Panc1 (cell line): ENCODE measurements at regions not wholly inside any gene's neighbourhood (a gene's known extent, or its start where the extent isn't known, plus 50 kb on each side); places are given as distances from the start of the nearest gene placed in this dataset.

Experiments used
- ATAC-seq: fragments of 200-7000 bp; cut with Tn5 transposase; 2 replicates; pipeline ENCODE4 v1.9.1; 2020; ENCODE audit warnings: mild to moderate bottlenecking, moderate library complexity
- BruUV-seq: library from RNA; stranded (reverse); fragments of 400-500 nt; replicated peaks from 2 replicates; lab custom pipeline; 2021; lab: Mats Ljungman, UMichigan
- CTCF ChIA-PET: fragments of 300-600 bp; sonication (Branson Sonifier 250); formaldehyde crosslinking; loops from one replicate; lab custom pipeline; 2022; ENCODE audit warnings: antibody characterized with exemption; lab: Charles Lee
- POLR2A ChIA-PET: fragments of 300-600 bp; sonication (Branson Sonifier 250); formaldehyde crosslinking; loops from one replicate; lab custom pipeline; 2022; ENCODE audit warnings: antibody characterized with exemption; lab: Charles Lee
- DNase-seq: peaks from one replicate; pipeline ENCODE4 v3.0.0-alpha.2; 2010; ENCODE audit warnings: low read depth, low spot score
- H3K27ac ChIP-seq: 2 replicates; pipeline ENCODE4 v1.5.1; 2011; ENCODE audit warnings: mild to moderate bottlenecking, low read length, inconsistent platforms
- H3K27me3 ChIP-seq: fragments of 200-500 bp; sonication (Bioruptor generic); 2 replicates; pipeline ENCODE4 v1.6.0; 2014; ENCODE audit warnings: low read length, inconsistent platforms; ENCODE audit not compliant: control insufficient read depth, insufficient read depth
- H3K36me3 ChIP-seq: fragments of 200-500 bp; sonication (Bioruptor generic); 2 replicates; pipeline ENCODE4 v1.5.1; 2014; ENCODE audit warnings: inconsistent platforms, mild to moderate bottlenecking, low read length, moderate library complexity; ENCODE audit not compliant: control insufficient read depth, insufficient read depth
- H3K4me1 ChIP-seq: 2 replicates; pipeline ENCODE4 v1.5.1; 2011; ENCODE audit warnings: inconsistent platforms, mild to moderate bottlenecking, low read length, moderate library complexity; ENCODE audit not compliant: control insufficient read depth, insufficient read depth
- H3K4me3 ChIP-seq, 2 experiments: 2 replicates each; pipeline ENCODE4 v1.5.1; 2011 to 2012; ENCODE audit warnings: low read depth in 2 of 2, low read length in 2 of 2, mild to moderate bottlenecking in 2 of 2, inconsistent platforms in 1 of 2, moderate library complexity in 1 of 2
- H3K9me3 ChIP-seq: fragments of 200-500 bp; sonication (Bioruptor generic); 2 replicates; pipeline ENCODE4 v1.5.1; 2014; ENCODE audit warnings: low read depth, mild to moderate bottlenecking, inconsistent platforms, low read length, moderate library complexity; ENCODE audit not compliant: control insufficient read depth, insufficient read depth
- POLR2AphosphoS5 ChIP-seq: IDR thresholded peaks from 2 replicates; pipeline ENCODE4 v1.6.1; 2012; ENCODE audit warnings: mild to moderate bottlenecking, low read depth, low read length, moderate library complexity
- SIN3A ChIP-seq: IDR thresholded peaks from 2 replicates; pipeline ENCODE4 v1.6.1; 2012; ENCODE audit warnings: low read depth, mild to moderate bottlenecking, low read length, moderate library complexity, borderline replicate concordance; ENCODE audit not compliant: insufficient read depth
- TCF7L2 ChIP-seq: IDR thresholded peaks from 2 replicates; pipeline ENCODE4 v1.6.1; 2011; ENCODE audit warnings: mild to moderate bottlenecking, low read depth, low read length, inconsistent platforms
- in situ Hi-C: cut with HindIII; loops from 2 replicates; pipeline ENCODE4 v1.10.0; 2016; ENCODE audit warnings: low sequenced_read_pairs, low pct_unique_long_range_greater_than_20kb
- intact Hi-C: fragments of 100-400 bp; cut with micrococcal nuclease; formaldehyde crosslinking; loops from one replicate; pipeline ENCODE4 v1.10.0; 2022; ENCODE audit not compliant: unreplicated experiment
- TF ChIP-seq, protein P1 (sequence below), 2 experiments: IDR thresholded peaks; 2 replicates each; pipeline ENCODE4 v1.6.1; 2011 to 2012; ENCODE audit warnings: low read depth in 2 of 2, control low read depth in 1 of 2, low read length in 1 of 2, mild to moderate bottlenecking in 1 of 2, moderate library complexity in 1 of 2; ENCODE audit not compliant: insufficient read depth in 1 of 2
- TF ChIP-seq, protein P2 (sequence below): fragments of 450-650 bp; IDR thresholded peaks from 2 replicates; pipeline ENCODE4 v1.5.1; 2017; ENCODE audit warnings: mild to moderate bottlenecking

DNA sequence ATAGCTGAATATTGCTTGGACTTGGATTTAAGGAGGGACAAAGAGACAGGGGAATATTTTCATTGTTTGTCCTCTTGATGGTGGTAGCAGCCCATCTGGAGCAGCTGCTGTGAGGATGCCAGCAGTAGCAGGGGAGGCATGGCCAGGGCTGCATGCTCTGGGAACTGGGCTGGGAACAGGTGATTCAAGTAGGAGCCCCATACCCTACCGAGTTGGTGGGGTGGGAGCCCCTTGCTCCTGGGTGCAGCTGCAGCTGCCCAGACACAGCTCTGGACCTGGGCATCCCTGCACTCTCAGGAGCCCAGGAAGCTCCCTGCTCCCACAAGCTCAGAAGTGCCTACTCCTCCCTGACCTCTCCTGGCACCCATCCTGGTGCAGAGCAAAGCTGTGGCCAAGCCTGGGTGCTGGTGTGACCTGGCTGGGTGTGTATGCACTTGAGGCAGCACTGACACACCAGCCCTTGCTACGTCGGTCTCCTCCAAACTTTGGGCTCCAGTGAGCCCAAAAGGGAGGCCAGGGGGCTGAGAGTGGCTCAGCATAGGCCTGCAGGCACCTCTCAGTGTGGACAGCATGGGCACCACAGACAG lies 341.8 kb upstream of the CCDC179 start:
- TF ChIP-seq TCF7L2 (no peak), SIN3A (no peak), POLR2AphosphoS5 (no peak)
- TF ChIP-seq, protein P1, sequence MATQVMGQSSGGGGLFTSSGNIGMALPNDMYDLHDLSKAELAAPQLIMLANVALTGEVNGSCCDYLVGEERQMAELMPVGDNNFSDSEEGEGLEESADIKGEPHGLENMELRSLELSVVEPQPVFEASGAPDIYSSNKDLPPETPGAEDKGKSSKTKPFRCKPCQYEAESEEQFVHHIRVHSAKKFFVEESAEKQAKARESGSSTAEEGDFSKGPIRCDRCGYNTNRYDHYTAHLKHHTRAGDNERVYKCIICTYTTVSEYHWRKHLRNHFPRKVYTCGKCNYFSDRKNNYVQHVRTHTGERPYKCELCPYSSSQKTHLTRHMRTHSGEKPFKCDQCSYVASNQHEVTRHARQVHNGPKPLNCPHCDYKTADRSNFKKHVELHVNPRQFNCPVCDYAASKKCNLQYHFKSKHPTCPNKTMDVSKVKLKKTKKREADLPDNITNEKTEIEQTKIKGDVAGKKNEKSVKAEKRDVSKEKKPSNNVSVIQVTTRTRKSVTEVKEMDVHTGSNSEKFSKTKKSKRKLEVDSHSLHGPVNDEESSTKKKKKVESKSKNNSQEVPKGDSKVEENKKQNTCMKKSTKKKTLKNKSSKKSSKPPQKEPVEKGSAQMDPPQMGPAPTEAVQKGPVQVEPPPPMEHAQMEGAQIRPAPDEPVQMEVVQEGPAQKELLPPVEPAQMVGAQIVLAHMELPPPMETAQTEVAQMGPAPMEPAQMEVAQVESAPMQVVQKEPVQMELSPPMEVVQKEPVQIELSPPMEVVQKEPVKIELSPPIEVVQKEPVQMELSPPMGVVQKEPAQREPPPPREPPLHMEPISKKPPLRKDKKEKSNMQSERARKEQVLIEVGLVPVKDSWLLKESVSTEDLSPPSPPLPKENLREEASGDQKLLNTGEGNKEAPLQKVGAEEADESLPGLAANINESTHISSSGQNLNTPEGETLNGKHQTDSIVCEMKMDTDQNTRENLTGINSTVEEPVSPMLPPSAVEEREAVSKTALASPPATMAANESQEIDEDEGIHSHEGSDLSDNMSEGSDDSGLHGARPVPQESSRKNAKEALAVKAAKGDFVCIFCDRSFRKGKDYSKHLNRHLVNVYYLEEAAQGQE (IDR thresholded peaks at IDR 0.05; ENCODE audit: insufficient read depth in 1 of 2, low read depth in 2 of 2, low read length in 1 of 2): no peak
- TF ChIP-seq, protein P2, sequence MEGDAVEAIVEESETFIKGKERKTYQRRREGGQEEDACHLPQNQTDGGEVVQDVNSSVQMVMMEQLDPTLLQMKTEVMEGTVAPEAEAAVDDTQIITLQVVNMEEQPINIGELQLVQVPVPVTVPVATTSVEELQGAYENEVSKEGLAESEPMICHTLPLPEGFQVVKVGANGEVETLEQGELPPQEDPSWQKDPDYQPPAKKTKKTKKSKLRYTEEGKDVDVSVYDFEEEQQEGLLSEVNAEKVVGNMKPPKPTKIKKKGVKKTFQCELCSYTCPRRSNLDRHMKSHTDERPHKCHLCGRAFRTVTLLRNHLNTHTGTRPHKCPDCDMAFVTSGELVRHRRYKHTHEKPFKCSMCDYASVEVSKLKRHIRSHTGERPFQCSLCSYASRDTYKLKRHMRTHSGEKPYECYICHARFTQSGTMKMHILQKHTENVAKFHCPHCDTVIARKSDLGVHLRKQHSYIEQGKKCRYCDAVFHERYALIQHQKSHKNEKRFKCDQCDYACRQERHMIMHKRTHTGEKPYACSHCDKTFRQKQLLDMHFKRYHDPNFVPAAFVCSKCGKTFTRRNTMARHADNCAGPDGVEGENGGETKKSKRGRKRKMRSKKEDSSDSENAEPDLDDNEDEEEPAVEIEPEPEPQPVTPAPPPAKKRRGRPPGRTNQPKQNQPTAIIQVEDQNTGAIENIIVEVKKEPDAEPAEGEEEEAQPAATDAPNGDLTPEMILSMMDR: no peak
- POLR2A ChIA-PET: no interaction called here
- ATAC-seq (no peak), DNase-seq (no peak)
- Histone ChIP-seq H3K36me3 (no peaks in the 10 kb centered on the region), H3K4me1 (no peaks in the 10 kb centered on the region), H3K27me3 (no peaks in the 10 kb centered on the region), H3K9me3 (no peaks in the 10 kb centered on the region), H3K27ac (no peak overlapping the region), H3K4me3 (no peak overlapping the region)
- intact Hi-C loops: no loop called here
- CTCF ChIA-PET: no interaction called here
- in situ Hi-C loops: no loop called here
- no TSS peak for BruUV-seq

DNA sequence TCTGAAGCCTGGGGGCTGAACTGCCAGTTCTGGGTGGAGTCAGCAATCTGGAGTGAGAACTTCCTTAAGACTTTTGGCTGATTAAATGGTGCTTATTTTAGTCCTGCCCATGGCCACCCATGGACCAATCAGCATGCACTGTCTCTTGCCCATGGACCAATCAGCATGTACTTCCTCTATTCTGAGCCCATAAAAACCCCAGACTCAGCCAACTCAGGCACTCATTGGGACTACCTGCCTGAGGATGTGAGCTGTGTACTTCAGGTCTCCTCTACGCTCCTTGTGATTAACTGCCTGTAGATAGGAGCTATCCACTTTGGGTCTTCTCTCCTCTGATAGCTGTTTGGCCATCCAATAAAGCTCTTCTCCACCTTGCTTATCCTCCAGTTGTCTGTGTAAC lies 342.3 kb upstream of the CCDC179 start:
- TF ChIP-seq POLR2AphosphoS5 (no peak), SIN3A (no peak), TCF7L2 (no peak)
- TF ChIP-seq, protein P2: no peak
- TF ChIP-seq, protein P1 (IDR thresholded peaks at IDR 0.05; ENCODE audit: insufficient read depth in 1 of 2, low read depth in 2 of 2, low read length in 1 of 2): no peak
- ChIA-PET CTCF (no interaction called here), POLR2A (no interaction called here)
- ATAC-seq: no peak
- Histone ChIP-seq H3K27ac (no peak overlapping the region), H3K4me1 (no peaks in the 10 kb centered on the region), H3K4me3 (no peak overlapping the region), H3K9me3 (no peaks in the 10 kb centered on the region), H3K27me3 (no peaks in the 10 kb centered on the region), H3K36me3 (no peaks in the 10 kb centered on the region)
- BruUV-seq: no TSS peak
- intact Hi-C loops (no loop called here), in situ Hi-C loops (no loop called here)
- DNase-seq: no peak
